Hypothalamus (tissue), 51 donors: ENCODE measurements at regions not wholly inside any gene's neighbourhood (a gene's known extent, or its start where the extent isn't known, plus 50 kb on each side); places are given as distances from the start of the nearest gene placed in this dataset.

Experiments
- DNase-seq, 51 donors: peaks; one replicate each; lab custom pipeline; 2025; lab: John Stamatoyannopoulos, UW

- no peak for DNase-seq
Observed at GRCh38 chr15:70203981-70204560, 106.4 kb upstream of the TLE3 start.

DNA sequence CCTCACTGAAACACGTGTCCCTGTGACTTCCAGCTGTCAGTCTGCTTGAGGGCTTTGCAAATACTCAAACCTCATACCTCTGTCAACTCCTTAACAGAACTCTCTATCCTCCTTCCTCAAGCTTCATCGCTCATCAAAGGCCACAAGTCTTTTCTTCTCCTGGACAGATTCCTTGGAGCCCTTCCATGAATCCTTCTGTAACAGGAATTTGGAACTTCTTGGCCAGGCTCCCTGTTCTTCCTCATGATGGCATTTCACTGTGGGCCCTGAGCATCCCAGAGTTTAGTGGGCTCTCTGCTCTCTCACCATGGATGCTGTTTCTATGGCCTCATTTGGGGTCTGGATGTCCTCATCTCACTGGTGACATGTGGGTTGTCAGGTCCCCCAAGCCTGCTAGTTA lies 105.0 kb upstream of the TLE3 start:
- DNase-seq, result no peak

- no peak for DNase-seq
Observed at GRCh38 chr15:70201425-70201775, 103.7 kb upstream of the TLE3 start.

DNA sequence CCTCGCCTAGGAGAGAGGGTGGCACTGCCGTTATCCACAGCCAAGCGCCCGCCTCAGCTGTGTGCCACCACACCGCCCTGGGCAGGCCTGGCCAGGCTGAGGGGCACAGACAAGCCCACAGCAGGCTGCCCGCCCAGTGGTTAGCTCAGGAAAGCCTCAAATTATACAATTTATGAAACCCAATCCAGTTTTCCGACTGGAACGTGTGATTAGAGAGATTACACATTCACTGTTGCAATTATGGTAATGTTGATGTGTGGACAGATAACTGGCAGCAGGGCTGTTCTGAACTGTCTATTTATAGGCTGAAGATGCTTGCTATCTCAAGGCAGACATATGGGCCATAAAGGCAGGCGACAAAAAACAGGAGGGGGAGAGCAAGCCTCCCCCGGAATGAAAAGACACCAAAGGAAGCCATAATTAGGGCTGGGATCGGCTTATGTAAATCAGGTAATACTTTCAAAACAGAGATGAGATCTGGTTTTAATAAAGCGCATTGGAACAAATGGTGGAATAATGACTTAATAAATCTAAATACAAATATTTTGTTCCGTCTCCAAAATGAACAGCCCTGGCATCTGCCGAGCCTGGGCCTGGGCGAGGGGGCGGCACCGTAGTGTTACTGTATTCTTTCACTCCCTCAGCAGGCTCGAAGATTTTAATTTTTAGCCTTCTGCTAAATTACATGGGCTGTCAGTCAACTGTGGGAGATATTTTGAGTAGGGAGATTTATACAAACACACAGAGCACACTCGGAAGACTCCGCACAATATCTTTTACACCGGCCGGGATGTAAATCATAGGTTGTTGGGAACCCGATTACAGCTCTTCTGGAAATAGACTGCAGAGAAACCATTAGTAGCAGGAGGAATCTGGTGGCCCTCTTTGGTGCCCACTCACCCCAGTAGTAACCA lies 103.1 kb upstream of the TLE3 start:
- DNase-seq, result peak in 1 of 51 donors; percentile 22

DNA sequence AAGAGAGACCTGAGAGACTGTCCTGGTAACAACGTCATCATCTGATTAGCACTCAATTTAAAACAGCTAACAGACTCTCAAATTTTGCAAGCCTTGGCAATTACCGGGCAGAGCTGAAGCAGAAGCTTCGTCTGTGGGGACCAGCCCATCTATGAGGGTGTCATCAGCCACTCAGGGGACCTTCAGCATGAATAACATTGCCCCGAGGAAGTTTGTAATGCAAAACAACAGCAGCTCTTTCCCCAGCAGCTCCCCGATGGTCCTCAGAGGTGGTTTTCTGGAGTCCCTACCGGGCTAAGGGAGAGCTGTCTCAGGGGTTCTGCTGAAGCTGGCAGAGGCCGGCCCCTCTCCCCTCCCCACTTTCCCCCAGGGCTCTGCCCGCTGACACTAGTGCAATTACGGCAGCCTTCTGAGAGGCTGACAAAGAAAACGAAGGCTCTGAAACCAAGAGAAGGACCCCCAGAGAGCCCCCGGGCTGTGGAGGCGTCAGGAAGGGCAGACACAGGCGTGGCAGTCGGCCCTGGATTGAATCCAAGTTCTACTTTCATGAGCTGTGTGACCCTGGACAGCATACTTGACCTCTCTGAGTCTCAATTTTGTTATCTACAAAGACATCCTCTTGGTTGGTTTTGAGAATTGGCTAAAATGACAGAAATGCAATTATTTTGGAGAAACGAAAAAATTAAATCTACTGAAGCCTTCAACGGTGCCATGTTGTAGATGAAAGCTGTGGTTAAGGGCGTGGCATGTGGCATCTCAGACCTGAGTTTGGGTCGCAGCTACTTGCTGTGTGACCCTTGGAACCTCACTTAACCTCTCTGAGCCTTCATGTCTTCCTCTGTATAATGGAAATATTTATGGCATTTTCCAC lies 102.1 kb upstream of the TLE3 start:
- DNase-seq, result no peak

- DNase-seq, result no peak
Observed at GRCh38 chr15:70199124-70199482, 101.4 kb upstream of the TLE3 start.

- DNase-seq, result no peak
Observed at GRCh38 chr15:70198441-70199123, 100.9 kb upstream of the TLE3 start.

DNA sequence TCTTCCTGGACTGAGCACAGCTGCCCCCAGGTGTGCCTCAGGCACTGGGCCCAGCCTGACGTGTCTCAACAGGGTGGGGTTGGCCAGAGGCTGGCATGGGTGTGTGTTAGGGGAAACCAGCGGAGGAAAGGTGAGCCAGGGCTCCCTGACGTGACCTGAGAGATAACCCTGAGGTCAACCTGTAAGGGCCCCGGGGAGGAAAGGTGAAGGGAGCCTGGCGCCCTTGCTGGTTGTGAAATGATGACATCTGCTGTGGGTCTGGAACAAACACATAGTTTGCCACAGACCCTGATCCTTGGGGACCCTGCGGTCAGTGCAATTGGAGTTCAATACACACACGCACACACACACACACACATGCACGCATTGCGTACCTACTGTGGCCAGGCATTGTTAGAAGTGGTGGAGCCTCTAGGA lies 100.2 kb upstream of the TLE3 start:
- DNase-seq, result no peak

GRCh38 chr15:70197318-70197944 lies 99.7 kb upstream of the TLE3 start:
- DNase-seq, result no peak

DNA sequence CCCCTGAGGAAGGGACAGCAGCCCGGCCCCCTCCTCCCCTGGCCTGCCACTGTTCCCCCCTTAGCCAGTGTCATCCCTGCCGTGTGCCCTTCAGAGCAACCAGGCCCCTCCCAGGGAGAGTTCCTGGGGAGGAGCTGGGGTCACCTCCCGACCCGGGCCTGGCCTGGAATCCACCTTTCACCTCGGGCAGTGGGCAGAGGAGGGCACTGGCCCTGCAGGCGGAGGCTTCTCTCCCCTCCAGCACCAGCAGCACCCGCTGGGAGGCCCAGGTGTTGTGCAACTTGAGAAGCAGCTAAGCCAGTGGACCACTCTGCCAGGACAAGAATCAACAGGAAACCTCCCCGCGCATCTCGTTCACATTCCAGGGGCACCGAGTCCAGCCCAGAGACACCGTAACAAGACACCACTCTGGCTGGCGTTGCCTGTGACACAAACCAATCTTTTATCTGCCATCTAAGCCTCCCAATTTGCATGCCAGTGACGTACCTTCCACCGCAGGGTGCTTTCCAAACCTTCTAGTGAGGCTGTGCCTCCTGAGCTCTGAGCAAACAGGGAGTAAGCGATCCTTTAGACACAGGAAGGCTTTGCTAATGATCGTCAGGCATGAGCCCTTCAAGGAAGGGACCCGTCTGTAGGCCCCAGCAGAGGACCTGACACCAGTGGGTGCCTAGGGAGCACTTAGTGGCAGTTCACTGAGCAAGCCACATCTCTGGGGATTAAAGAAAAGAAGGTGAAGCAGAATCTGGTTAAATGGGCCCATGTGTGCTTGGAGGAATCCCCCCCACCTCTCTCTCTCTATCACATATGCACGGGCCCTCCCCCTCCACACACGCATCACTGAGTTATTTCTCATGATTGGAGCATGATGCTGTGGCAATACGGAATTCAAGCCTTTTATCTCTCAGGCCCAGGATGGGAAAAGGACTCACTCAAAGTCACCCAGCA lies 98.9 kb upstream of the TLE3 start:
- peak in 2 of 51 donors; percentile 6 to 22 for DNase-seq

GRCh38 chr15:70195587-70196305 lies 98.0 kb upstream of the TLE3 start:
- DNase-seq, result peak in 50 of 51 donors; percentile 8 to 88 (median 58)

DNA sequence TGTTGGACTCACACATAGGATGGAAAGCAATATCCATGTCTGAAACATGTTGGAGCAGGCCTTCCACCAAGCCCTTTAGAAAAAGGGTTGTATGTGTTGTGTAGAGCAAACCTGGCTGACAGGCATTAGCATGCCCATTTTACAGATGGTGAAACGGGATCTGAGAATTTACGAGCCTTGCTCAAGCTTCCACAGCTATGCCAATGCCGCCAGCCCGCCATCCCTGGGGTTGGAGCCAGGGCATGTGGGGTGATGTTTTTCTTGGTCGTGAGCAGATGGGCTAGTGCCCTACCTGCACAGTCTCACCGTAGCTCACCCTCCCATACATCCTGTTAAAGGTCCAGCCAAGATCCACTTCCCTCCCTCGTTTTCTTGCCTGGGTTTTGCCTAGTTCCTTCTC lies 97.5 kb upstream of the TLE3 start:
- DNase-seq, result no peak

DNA sequence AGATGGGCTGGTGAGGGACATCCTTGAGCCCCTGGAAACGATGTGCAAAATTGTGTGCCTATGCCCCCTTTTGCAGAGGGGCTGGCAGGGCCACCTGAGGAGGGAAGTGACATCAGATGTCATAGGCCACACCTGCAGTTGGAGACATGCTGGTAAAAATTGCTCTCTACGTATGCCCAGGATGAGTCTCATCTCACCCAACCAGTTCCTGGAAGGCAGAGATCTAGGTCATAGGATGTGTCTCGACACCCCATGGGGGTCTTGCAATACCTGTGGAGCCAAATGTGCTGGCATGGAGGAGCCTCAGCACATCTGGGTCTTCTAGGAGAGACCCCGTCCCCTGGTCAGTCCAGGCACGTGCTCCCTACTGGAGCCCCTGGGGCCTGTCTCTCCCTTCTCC lies 96.5 kb upstream of the TLE3 start:
- no peak for DNase-seq

GRCh38 chr15:70193734-70194133 lies 96.0 kb upstream of the TLE3 start:
- no peak for DNase-seq

DNA sequence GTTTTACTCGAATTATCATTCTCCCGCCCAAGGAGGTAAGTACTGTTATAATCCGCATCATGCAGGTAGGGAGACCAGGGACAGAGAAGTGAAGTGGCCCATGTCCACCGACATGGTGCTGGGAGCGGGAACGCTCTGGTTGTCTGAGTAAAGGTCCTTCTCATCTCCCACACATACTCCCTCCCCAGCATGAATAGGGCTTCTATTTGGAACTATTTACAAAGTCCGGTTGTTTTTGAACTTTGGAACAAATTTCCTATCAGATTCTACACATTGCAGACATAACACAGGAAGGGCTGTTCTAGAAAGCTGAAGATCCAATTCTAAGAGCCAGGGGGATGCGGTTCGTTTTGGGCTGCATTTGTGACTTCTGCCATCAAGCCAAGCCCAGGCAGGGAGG lies 94.8 kb upstream of the TLE3 start:
- no peak for DNase-seq

GRCh38 chr15:70192041-70192440 lies 94.3 kb upstream of the TLE3 start:
- no peak for DNase-seq

- DNase-seq, result no peak
Observed at GRCh38 chr15:70190965-70191364, 93.2 kb upstream of the TLE3 start.

- DNase-seq, result no peak
Observed at GRCh38 chr15:70189826-70190695, 92.3 kb upstream of the TLE3 start.
